Muscle of leg (tissue), 3 donors: ENCODE measurements at regions not wholly inside any gene's neighbourhood (a gene's known extent, or its start where the extent isn't known, plus 50 kb on each side); places are given as distances from the start of the nearest gene placed in this dataset.

Experiments
- DNase-seq: peaks from one replicate; pipeline ENCODE4 v3.0.0; 2013
- H3K27ac ChIP-seq: one replicate; pipeline ENCODE4 v1.5.1; 2013; ENCODE audit warnings: mild to moderate bottlenecking, low read length, control low read depth
- H3K27me3 ChIP-seq: one replicate; pipeline ENCODE4 v1.6.1; 2013; ENCODE audit warnings: low read length; ENCODE audit not compliant: control insufficient read depth, insufficient read depth
- H3K36me3 ChIP-seq: one replicate; pipeline ENCODE4 v1.6.1; 2013; ENCODE audit warnings: low read length; ENCODE audit not compliant: control insufficient read depth, insufficient read depth
- H3K4me1 ChIP-seq: one replicate; pipeline ENCODE4 v1.6.1; 2013; ENCODE audit warnings: low read length; ENCODE audit not compliant: control insufficient read depth, insufficient read depth
- H3K4me3 ChIP-seq: one replicate; pipeline ENCODE4 v1.5.1; 2013; ENCODE audit warnings: low read length, control low read depth
- H3K9me3 ChIP-seq: replicated peaks from 2 replicates; pipeline ENCODE4 v1.6.1; 2013; ENCODE audit warnings: low read depth, low read length; ENCODE audit not compliant: control insufficient read depth
- WGBS: methylation state at CpG from one replicate; pipeline ENCODE4 v1.1.5; 2013; ENCODE audit warnings: missing lambda C conversion rate; ENCODE audit not compliant: insufficient coverage; 5-methylcytosine and 5-hydroxymethylcytosine counted together

DNA sequence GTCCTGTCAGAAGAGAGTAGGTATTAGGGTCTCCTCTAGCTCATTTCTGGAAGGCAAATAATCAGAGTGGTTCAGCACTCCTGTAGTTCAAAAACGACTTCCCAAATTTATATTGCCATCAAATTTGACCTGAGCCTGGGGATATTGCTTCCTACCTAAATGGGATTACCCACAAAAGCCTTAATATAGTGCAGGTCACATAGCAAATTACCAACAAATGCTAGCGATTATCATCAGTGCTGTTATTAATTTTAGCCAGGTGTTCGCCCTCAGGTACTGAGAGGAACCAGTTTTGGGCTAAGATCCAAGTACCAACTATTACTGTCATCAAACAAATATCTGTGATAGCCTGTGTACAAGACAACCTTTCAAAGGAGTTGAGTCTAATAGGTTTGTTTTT, 661.8 kb upstream of the PTBP2 start:
- DNase-seq: no peak
- Histone ChIP-seq H3K27ac (no peak overlapping the region), H3K27me3 (no peaks in the 10 kb centered on the region), H3K9me3 (no peaks in the 10 kb centered on the region), H3K36me3 (no peaks in the 10 kb centered on the region), H3K4me3 (no peak overlapping the region), H3K4me1 (no peaks in the 10 kb centered on the region)
- WGBS: 33% methylated on average over 1 of the region's 3 CpGs

GRCh38 chr1:96060621-96061020, 661.0 kb upstream of the PTBP2 start:
- WGBS: 22% methylated on average over 6 of the region's 6 CpGs
- H3K36me3 ChIP-seq: no peaks in the 10 kb centered on the region
- DNase-seq: no peak
- H3K27ac ChIP-seq: no peak overlapping the region
- no peaks in the 10 kb centered on the region for H3K9me3 ChIP-seq
- H3K4me3 ChIP-seq: no peak overlapping the region
- H3K4me1 ChIP-seq: no peaks in the 10 kb centered on the region
- H3K27me3 ChIP-seq: no peaks in the 10 kb centered on the region

- Histone ChIP-seq H3K4me3 (no peak overlapping the region), H3K27me3 (no peaks in the 10 kb centered on the region), H3K27ac (no peak overlapping the region), H3K9me3 (no peaks in the 10 kb centered on the region), H3K4me1 (no peaks in the 10 kb centered on the region), H3K36me3 (no peaks in the 10 kb centered on the region)
- no CpG with 5 or more reads among the region's 3 CpGs for WGBS
- no peak for DNase-seq
Observed at GRCh38 chr1:96072021-96072420, 649.6 kb upstream of the PTBP2 start.

GRCh38 chr1:96073100-96073499, 648.5 kb upstream of the PTBP2 start:
- WGBS: no CpG with 5 or more reads among the region's 1 CpG
- no peaks in the 10 kb centered on the region for H3K36me3 ChIP-seq
- no peak for DNase-seq
- no peak overlapping the region for H3K4me3 ChIP-seq
- H3K4me1 ChIP-seq: no peaks in the 10 kb centered on the region
- H3K9me3 ChIP-seq: no peaks in the 10 kb centered on the region
- no peak overlapping the region for H3K27ac ChIP-seq
- H3K27me3 ChIP-seq: no peaks in the 10 kb centered on the region

- no peak for DNase-seq
- H3K9me3 ChIP-seq: no peaks in the 10 kb centered on the region
- no peaks in the 10 kb centered on the region for H3K27me3 ChIP-seq
- no peak overlapping the region for H3K27ac ChIP-seq
- 20% methylated on average over 1 of the region's 2 CpGs for WGBS
- no peaks in the 10 kb centered on the region for H3K36me3 ChIP-seq
- H3K4me3 ChIP-seq: no peak overlapping the region
- no peaks in the 10 kb centered on the region for H3K4me1 ChIP-seq
Observed at GRCh38 chr1:96074422-96074821, 647.2 kb upstream of the PTBP2 start.

DNA sequence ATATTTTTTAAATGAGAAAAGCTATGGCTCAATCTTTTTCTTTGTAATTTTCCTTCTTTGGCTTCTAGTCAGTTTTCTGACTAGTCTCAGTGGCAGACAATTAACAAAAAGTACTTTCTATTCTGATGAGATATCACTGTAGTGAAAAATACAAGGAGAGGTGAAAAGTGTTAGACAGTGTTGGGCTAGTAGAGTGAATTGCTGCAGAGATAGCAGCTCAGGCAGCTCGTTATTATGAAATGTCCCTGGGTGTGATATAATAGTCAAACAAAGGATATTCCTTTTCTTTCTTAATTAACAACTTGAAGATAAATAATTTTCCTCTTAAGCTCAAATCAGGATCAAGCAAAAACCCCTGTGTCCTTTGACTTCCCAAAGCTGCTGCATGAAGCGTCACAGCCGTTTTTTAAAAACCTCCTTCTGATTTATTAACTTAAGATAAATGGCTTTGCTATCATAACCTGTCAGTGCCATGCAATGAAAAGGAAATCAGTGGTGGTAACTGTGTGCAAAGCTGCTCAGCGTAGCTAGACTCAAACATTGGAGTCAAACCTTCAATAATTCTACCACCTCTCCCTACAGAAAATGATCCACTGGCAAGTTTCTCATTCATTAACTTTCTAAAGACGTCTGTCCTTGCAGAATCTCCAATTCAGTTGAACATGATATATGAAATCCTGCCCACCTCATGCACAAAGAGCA, 646.6 kb upstream of the PTBP2 start:
- no peak overlapping the region for H3K4me3 ChIP-seq
- WGBS: 67% methylated on average over 1 of the region's 5 CpGs
- H3K27ac ChIP-seq: no peak overlapping the region
- H3K27me3 ChIP-seq: no peaks in the 10 kb centered on the region
- H3K9me3 ChIP-seq: no peaks in the 10 kb centered on the region
- no peaks in the 10 kb centered on the region for H3K36me3 ChIP-seq
- no peaks in the 10 kb centered on the region for H3K4me1 ChIP-seq
- no peak for DNase-seq

DNA sequence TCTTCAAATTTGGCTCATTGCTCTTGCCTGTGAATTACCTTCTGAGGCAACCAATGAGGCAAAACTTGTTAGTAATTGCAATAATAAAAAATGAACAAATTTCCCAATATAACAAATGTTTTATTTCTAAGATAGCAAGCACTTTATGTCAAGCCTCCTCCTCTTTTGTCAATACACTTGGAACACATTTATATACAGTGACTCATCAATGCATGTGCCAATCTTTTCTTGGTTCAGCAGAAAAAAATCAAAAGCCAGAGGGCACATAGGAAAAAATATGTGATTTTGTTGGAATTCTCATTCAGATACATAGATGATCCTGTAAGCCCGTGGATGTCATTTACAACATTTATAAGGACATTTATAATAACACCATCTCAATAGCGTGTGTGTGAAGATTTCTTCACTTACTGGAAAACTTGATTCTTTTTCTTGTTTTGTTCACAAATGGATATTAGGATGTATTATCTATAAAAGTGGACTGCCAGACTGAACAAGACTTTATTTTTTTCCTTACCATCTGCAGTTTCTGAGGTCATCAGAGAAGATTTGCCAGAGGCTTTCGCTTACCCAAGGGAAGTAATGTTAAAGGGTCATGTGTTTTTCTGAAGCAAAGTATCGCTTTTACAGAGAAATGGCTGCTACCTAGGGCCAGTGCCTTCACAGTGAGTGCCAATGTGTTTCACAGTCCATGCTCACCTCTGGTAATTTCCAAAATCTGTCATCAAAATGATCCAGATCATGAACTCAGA, 645.7 kb upstream of the PTBP2 start:
- Histone ChIP-seq H3K4me1 (no peaks in the 10 kb centered on the region), H3K27me3 (no peaks in the 10 kb centered on the region), H3K36me3 (no peaks in the 10 kb centered on the region), H3K4me3 (no peak overlapping the region), H3K27ac (no peak overlapping the region), H3K9me3 (no peaks in the 10 kb centered on the region)
- WGBS: 71% methylated on average over 1 of the region's 4 CpGs
- peak; percentile 9 for DNase-seq

DNA sequence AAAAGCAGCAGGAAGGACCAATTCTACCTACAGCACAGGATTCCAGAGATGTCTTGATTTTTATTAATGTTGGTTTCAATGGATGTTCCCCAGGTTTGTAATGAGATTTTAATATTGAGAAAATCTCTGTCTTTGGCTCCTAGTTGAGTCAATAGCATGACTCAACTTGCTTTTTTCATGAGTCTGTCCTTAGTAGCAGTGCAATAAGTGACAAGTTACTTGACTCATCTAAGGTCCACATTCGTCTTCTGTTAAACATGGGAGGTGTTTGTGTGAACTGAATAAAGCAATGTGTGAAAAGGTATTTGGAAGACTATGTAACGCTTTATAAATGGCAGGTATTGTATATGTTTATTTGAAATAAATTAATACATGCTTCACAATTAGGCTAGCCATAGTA, 645.0 kb upstream of the PTBP2 start:
- H3K4me3 ChIP-seq: no peak overlapping the region
- no peaks in the 10 kb centered on the region for H3K27me3 ChIP-seq
- H3K9me3 ChIP-seq: no peaks in the 10 kb centered on the region
- WGBS: no CpG with 5 or more reads among the region's 2 CpGs
- no peak for DNase-seq
- H3K4me1 ChIP-seq: no peaks in the 10 kb centered on the region
- no peaks in the 10 kb centered on the region for H3K36me3 ChIP-seq
- no peak overlapping the region for H3K27ac ChIP-seq

DNA sequence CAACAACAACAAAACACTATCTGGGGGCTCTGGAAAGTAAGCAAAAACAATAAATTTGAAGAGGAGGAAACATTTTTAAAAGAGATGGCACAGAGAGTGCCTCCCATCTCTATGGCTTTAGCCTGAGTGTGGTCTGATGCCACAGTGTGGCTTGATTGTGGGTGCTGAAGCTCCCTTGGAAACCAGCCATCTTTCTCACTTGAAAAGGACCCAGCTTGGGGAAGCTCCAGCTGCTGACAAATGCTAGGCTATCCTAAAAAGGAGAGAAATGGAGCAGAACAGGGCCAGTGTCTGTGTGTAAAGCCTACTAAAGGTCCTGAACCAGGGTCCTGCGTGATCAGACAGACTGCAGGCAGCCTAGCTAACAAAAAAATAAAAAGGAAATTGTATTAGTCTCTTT, 642.0 kb upstream of the PTBP2 start:
- DNase-seq: no peak

GRCh38 chr1:96080925-96081324, 640.7 kb upstream of the PTBP2 start:
- H3K27me3 ChIP-seq: no peaks in the 10 kb centered on the region
- no peak for DNase-seq
- no peaks in the 10 kb centered on the region for H3K36me3 ChIP-seq
- WGBS: 94% methylated on average over 3 of the region's 5 CpGs
- no peak overlapping the region for H3K4me3 ChIP-seq
- H3K27ac ChIP-seq: no peak overlapping the region
- no peaks in the 10 kb centered on the region for H3K9me3 ChIP-seq
- H3K4me1 ChIP-seq: no peaks in the 10 kb centered on the region

More for the DNA sequence above, 642.0 kb upstream of the PTBP2 start:
- WGBS: no CpG with 5 or more reads among the region's 1 CpG
- H3K27me3 ChIP-seq: no peaks in the 10 kb centered on the region
- H3K36me3 ChIP-seq: no peaks in the 10 kb centered on the region
- H3K4me1 ChIP-seq: no peaks in the 10 kb centered on the region
- no peaks in the 10 kb centered on the region for H3K9me3 ChIP-seq
- no peak overlapping the region for H3K4me3 ChIP-seq
- no peak overlapping the region for H3K27ac ChIP-seq
